A549 (cell line): ENCODE measurements at regions not wholly inside any gene's neighbourhood (a gene's known extent, or its start where the extent isn't known, plus 50 kb on each side); places are given as distances from the start of the nearest gene placed in this dataset.

Experiments used
- ATAC-seq, 2 experiments: fragments of 200-7000 bp in 1 of 2; fragments of >200 bp in 1 of 2; cut with Nextera tagmentation in 1 of 2; cut with Tn5 transposase in 1 of 2; 3 replicates each; pipeline versions ENCODE4 v1.8.0 to v1.9.1; 2018 to 2020; ENCODE audit warnings: mild to moderate bottlenecking in 1 of 2, moderate library complexity in 1 of 2
- CTCF ChIA-PET: fragments of 300-600 bp; sonication (Branson Sonifier 250); formaldehyde crosslinking; extraction: SDS; loops from one replicate; lab custom pipeline; 2021; ENCODE audit warnings: antibody characterized with exemption, inconsistent platforms; lab: Yijun Ruan, JAX
- POLR2A ChIA-PET: fragments of 350-600 bp; formaldehyde crosslinking; extraction: SDS; loops from one replicate; lab custom pipeline; 2021; ENCODE audit warnings: antibody characterized with exemption, inconsistent platforms; lab: Yijun Ruan, JAX
- DNase-seq, 2 experiments: peaks; one replicate each; pipeline versions ENCODE4 v3.0.0 to v3.0.0-alpha.2; 2011 to 2016; ENCODE audit warnings: low read depth in 1 of 2, low spot score in 1 of 2
- FAIRE-seq: peaks from 2 replicates; lab custom pipeline; 2011; peaks lifted over from hg19 to GRCh38; lab: Jason Lieb, UNC
- H3K27ac ChIP-seq, 2 experiments: fragments of >200 bp; sonication (Bioruptor Twin); formaldehyde crosslinking; 3 replicates each; pipeline ENCODE4 v1.5.1; 2016 to 2017
- H3K4me1 ChIP-seq: fragments of >200 bp; sonication (Bioruptor Twin); formaldehyde crosslinking; 3 replicates; pipeline ENCODE4 v1.6.1; 2016
- H3K4me2 ChIP-seq: fragments of >200 bp; sonication (Bioruptor Twin); formaldehyde crosslinking; 3 replicates; pipeline ENCODE4 v1.6.1; 2016
- H3K4me3 ChIP-seq: fragments of >200 bp; sonication (Bioruptor Twin); formaldehyde crosslinking; 3 replicates; pipeline ENCODE4 v1.5.1; 2016
- H3K9me3 ChIP-seq: fragments of >200 bp; sonication (Bioruptor Twin); formaldehyde crosslinking; 3 replicates; pipeline ENCODE4 v1.6.1; 2016
- CBX2 ChIP-seq: fragments of 200-600 bp; sonication (generic); IDR thresholded peaks from 2 replicates; pipeline ENCODE4 v1.6.1; 2016; ENCODE audit warnings: low read depth, mild to moderate bottlenecking, borderline replicate concordance
- CHD4 ChIP-seq: fragments of 200-600 bp; sonication (generic); IDR thresholded peaks from 2 replicates; pipeline ENCODE4 v1.6.1; 2016; ENCODE audit warnings: antibody characterized with exemption, mild to moderate bottlenecking, borderline replicate concordance
- EHMT2 ChIP-seq: fragments of 200-600 bp; sonication (generic); IDR thresholded peaks from 2 replicates; pipeline ENCODE4 v1.6.1; 2016; ENCODE audit warnings: antibody characterized with exemption, low read depth, mild to moderate bottlenecking, moderate library complexity
- EP300 ChIP-seq, 2 experiments: fragments of >200 bp; sonication (Bioruptor Twin); formaldehyde crosslinking; IDR thresholded peaks; 2 replicates in 1 of 2; 3 replicates in 1 of 2; pipeline ENCODE4 v1.6.1; 2016 to 2017
- ESRRA ChIP-seq: fragments of 150-350 bp; IDR thresholded peaks from 2 replicates; pipeline ENCODE4 v1.6.1; 2014; ENCODE audit warnings: mild to moderate bottlenecking, low read length, borderline replicate concordance
- FOXS1 ChIP-seq: fragments of 250-450 bp; sonication (Bioruptor Pico); IDR thresholded peaks from 2 replicates; pipeline ENCODE4 v1.5.0; 2020; ENCODE audit warnings: mild to moderate bottlenecking, moderate library complexity
- GATA3 ChIP-seq: IDR thresholded peaks from 2 replicates; pipeline ENCODE4 v1.6.1; 2012; ENCODE audit warnings: borderline replicate concordance
- MAZ ChIP-seq: fragments of 150-350 bp; IDR thresholded peaks from 2 replicates; pipeline ENCODE4 v1.6.1; 2014; ENCODE audit warnings: antibody characterized with exemption, low read depth, low read length, borderline replicate concordance
- MYC ChIP-seq: IDR thresholded peaks from 2 replicates; pipeline ENCODE4 v1.6.1; 2012; ENCODE audit warnings: mild to moderate bottlenecking, inconsistent platforms, low read length, improper control_type of control experiment, borderline replicate concordance
- NR3C1 ChIP-seq: fragments of >200 bp; sonication (Bioruptor Twin); formaldehyde crosslinking; IDR thresholded peaks from 3 replicates; pipeline ENCODE4 v1.6.1; 2017
- RAD21 ChIP-seq, 2 experiments: fragments of >200 bp in 1 of 2; sonication (Bioruptor Twin) in 1 of 2; formaldehyde crosslinking in 1 of 2; IDR thresholded peaks in 1 of 2; conservative IDR thresholded peaks in 1 of 2; 2 replicates in 1 of 2; 3 replicates in 1 of 2; pipeline ENCODE4 v1.6.1; 2012 to 2018; ENCODE audit warnings: inconsistent platforms in 1 of 2
- RARB ChIP-seq: fragments of 250-450 bp; sonication (Bioruptor Pico); IDR thresholded peaks from 2 replicates; pipeline ENCODE4 v1.8.0; 2021; ENCODE audit warnings: mild to moderate bottlenecking, moderate library complexity
- RCOR1 ChIP-seq: fragments of 150-350 bp; IDR thresholded peaks from 2 replicates; pipeline ENCODE4 v1.6.1; 2014; ENCODE audit warnings: antibody characterized with exemption, low read length, low read depth
- SMC3 ChIP-seq: fragments of >200 bp; sonication (Bioruptor Twin); formaldehyde crosslinking; IDR thresholded peaks from 3 replicates; pipeline ENCODE4 v1.6.1; 2018; ENCODE audit warnings: inconsistent platforms
- TP53 ChIP-seq: fragments of 250-450 bp; sonication (Bioruptor Pico); IDR thresholded peaks from 2 replicates; pipeline ENCODE4 v1.5.0; 2021; ENCODE audit warnings: mild to moderate bottlenecking, moderate library complexity
- ZSCAN20 ChIP-seq: fragments of 250-450 bp; sonication (Bioruptor Pico); IDR thresholded peaks from 2 replicates; pipeline ENCODE4 v1.8.0; 2022; ENCODE audit warnings: mild to moderate bottlenecking, moderate library complexity
- WGBS: methylation state at CpG from one replicate; pipeline ENCODE4 v1.1.6; 2017; ENCODE audit errors: missing lambda C conversion rate; 5-methylcytosine and 5-hydroxymethylcytosine counted together
- TF ChIP-seq, protein P1 (sequence below): fragments of >200 bp; sonication (Bioruptor Twin); formaldehyde crosslinking; IDR thresholded peaks from 2 replicates; pipeline ENCODE4 v1.6.1; 2016
- TF ChIP-seq, protein P2 (sequence below): IDR thresholded peaks from 2 replicates; pipeline ENCODE4 v1.6.1; 2012
- TF ChIP-seq, protein P3 (sequence below): fragments of >200 bp; sonication (Bioruptor Twin); formaldehyde crosslinking; IDR thresholded peaks from 3 replicates; pipeline ENCODE4 v1.6.1; 2016
- TF ChIP-seq, protein P4 (sequence below): fragments of 200-600 bp; sonication (generic); IDR thresholded peaks from 2 replicates; pipeline ENCODE4 v1.6.1; 2016; ENCODE audit warnings: antibody characterized with exemption, mild to moderate bottlenecking, moderate library complexity

DNA sequence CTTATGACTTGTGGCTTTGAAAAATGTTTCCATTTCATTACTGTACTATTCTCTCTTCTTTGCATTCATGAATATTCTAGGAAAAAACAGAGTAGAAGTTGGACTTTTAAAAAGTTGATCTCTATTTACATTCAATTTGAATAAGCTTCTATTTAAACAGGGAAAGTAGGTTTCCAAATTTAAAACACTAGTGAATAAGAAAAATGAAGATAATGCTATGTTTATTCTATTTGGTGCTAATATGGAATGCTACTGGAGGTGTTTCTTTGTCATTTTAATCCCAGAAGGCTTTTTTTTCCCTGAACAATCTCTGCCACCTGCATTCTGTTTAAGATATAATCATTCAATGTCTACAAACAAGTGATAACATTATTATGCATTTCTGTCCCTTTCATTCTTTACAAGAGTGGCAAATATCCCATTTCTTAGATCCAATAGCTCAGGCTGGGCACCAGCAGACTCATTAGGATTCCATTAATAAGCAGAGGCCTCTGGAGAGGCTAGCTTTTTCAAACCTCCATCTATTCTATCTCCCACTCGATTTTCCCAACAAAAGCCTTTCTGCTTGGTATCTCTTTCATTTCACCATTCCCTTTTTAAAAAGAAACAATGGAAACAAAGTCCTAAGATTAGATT, 1001.6 kb upstream of the CDH8 start:
- Histone ChIP-seq H3K4me1 (no peaks in the 10 kb centered on the region), H3K9me3 (no peaks in the 10 kb centered on the region), H3K4me3 (no peak overlapping the region), H3K27ac (no peak overlapping the region), H3K4me2 (no peak overlapping the region)
- TF ChIP-seq, protein P1, sequence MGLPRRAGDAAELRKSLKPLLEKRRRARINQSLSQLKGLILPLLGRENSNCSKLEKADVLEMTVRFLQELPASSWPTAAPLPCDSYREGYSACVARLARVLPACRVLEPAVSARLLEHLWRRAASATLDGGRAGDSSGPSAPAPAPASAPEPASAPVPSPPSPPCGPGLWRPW: no peak
- no peak for TF ChIP-seq SMC3
- TF ChIP-seq, protein P2, sequence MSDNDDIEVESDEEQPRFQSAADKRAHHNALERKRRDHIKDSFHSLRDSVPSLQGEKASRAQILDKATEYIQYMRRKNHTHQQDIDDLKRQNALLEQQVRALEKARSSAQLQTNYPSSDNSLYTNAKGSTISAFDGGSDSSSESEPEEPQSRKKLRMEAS: no peak
- TF ChIP-seq ESRRA: no peak
- TF ChIP-seq NR3C1: no peak
- TF ChIP-seq TP53: no peak
- no peak for TF ChIP-seq EHMT2
- TF ChIP-seq RCOR1: no peak
- TF ChIP-seq MAZ: no peak
- no peak for TF ChIP-seq GATA3
- no peak for TF ChIP-seq EP300 (IDR thresholded peaks at IDR 0.05)
- no peak for TF ChIP-seq CHD4
- no peak for TF ChIP-seq FOXS1
- TF ChIP-seq CBX2: no peak
- TF ChIP-seq MYC: no peak
- TF ChIP-seq, protein P3, sequence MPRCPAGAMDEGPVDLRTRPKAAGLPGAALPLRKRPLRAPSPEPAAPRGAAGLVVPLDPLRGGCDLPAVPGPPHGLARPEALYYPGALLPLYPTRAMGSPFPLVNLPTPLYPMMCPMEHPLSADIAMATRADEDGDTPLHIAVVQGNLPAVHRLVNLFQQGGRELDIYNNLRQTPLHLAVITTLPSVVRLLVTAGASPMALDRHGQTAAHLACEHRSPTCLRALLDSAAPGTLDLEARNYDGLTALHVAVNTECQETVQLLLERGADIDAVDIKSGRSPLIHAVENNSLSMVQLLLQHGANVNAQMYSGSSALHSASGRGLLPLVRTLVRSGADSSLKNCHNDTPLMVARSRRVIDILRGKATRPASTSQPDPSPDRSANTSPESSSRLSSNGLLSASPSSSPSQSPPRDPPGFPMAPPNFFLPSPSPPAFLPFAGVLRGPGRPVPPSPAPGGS: no peak
- TF ChIP-seq ZSCAN20 (CRISPR knock-in tag): no peak
- DNase-seq (no peak), FAIRE-seq (no peak), ATAC-seq (no peak)
- ChIA-PET POLR2A (no interaction called here), CTCF (no interaction called here)
- WGBS: 0% methylated on average over 1 of the region's 1 CpG

DNA sequence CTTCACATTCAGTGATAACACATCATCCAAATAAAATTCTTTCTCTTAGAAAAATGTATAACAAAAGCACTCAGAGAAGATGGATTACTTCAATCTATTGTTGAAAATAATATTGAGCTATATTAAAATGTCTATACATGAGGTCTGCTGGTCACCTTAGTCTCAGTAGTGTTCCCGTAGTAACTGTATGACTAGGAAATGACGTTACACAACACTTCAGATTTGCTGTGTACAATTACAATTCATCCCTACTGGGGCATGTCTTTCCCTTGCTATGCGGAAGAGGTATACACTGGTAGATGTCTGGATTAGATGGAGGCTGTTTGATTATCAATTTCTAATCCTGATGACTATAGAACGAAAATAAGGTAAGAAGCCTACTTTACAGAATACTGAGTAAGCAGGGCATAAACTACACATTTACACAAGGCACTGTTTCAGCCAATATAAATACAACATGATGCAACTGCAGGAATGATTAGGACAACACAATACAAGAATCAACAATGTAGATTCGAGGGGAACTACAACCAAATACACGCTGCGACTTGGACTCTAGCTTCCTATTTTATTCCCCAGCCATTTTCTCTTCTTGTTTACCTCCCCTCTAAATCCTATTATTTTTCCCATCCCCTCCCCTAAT, 982.5 kb upstream of the CDH8 start:
- POLR2A ChIA-PET: no interaction called here
- Histone ChIP-seq H3K4me3 (no peak overlapping the region), H3K4me2 (no peak overlapping the region), H3K4me1 (no peaks in the 10 kb centered on the region), H3K9me3 (no peaks in the 10 kb centered on the region), H3K27ac (no peak overlapping the region)
- FAIRE-seq (no peak), DNase-seq (no peak), ATAC-seq (no peak)
- CTCF ChIA-PET: no interaction called here
- TF ChIP-seq, protein P4, sequence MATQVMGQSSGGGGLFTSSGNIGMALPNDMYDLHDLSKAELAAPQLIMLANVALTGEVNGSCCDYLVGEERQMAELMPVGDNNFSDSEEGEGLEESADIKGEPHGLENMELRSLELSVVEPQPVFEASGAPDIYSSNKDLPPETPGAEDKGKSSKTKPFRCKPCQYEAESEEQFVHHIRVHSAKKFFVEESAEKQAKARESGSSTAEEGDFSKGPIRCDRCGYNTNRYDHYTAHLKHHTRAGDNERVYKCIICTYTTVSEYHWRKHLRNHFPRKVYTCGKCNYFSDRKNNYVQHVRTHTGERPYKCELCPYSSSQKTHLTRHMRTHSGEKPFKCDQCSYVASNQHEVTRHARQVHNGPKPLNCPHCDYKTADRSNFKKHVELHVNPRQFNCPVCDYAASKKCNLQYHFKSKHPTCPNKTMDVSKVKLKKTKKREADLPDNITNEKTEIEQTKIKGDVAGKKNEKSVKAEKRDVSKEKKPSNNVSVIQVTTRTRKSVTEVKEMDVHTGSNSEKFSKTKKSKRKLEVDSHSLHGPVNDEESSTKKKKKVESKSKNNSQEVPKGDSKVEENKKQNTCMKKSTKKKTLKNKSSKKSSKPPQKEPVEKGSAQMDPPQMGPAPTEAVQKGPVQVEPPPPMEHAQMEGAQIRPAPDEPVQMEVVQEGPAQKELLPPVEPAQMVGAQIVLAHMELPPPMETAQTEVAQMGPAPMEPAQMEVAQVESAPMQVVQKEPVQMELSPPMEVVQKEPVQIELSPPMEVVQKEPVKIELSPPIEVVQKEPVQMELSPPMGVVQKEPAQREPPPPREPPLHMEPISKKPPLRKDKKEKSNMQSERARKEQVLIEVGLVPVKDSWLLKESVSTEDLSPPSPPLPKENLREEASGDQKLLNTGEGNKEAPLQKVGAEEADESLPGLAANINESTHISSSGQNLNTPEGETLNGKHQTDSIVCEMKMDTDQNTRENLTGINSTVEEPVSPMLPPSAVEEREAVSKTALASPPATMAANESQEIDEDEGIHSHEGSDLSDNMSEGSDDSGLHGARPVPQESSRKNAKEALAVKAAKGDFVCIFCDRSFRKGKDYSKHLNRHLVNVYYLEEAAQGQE: no peak
- no peak for TF ChIP-seq RARB (CRISPR knock-in tag)
- no peak for TF ChIP-seq RAD21 (conservative IDR thresholded peaks at IDR 0.05 in 1 of 2, IDR thresholded peaks at IDR 0.05 in 1 of 2)
- 5% methylated on average over 7 of the region's 7 CpGs for WGBS
